ENCODE measurements at regions not wholly inside any gene's neighbourhood (a gene's known extent, or its start where the extent isn't known, plus 50 kb on each side); places are given as distances from the start of the nearest gene placed in this dataset.

GRCh38 chr7:13414661-13415107 is 574.8 kb downstream of the ETV1 start:
- TF ChIP-seq PPARA (CRISPR knock-in tag; IDR thresholded peaks at IDR 0.05; ENCODE audit: borderline replicate concordance) (no peak), RARB (CRISPR knock-in tag; IDR thresholded peaks at IDR 0.05) (no peak), OSR1 (CRISPR knock-in tag; IDR thresholded peaks at IDR 0.05) (no peak), CSDC2 (CRISPR knock-in tag; IDR thresholded peaks at IDR 0.05) (no peak), ARNTL (CRISPR knock-in tag; IDR thresholded peaks at IDR 0.05; ENCODE audit: borderline replicate concordance, low read depth) (no peak), POU6F1 (CRISPR knock-in tag; IDR thresholded peaks at IDR 0.05; ENCODE audit: borderline replicate concordance, low read depth) (no peak), BACH2 (CRISPR knock-in tag; IDR thresholded peaks at IDR 0.05; ENCODE audit: borderline replicate concordance) (no peak), ISL1 (CRISPR knock-in tag; IDR thresholded peaks at IDR 0.05) (no peak)
- peak; percentile 80 for ATAC-seq

GRCh38 chr7:13416071-13416470 is 573.4 kb downstream of the ETV1 start:
- no peak for ATAC-seq
- no peak for TF ChIP-seq PPARA (CRISPR knock-in tag; IDR thresholded peaks at IDR 0.05; ENCODE audit: borderline replicate concordance)
- no peak for TF ChIP-seq TOX (CRISPR knock-in tag; IDR thresholded peaks at IDR 0.05; ENCODE audit: borderline replicate concordance)
- no peak for TF ChIP-seq ZFP30 (CRISPR knock-in tag; IDR thresholded peaks at IDR 0.05)
- TF ChIP-seq ZC3H10 (CRISPR knock-in tag; IDR thresholded peaks at IDR 0.05) = no peak
- no peak for TF ChIP-seq ZNF8 (CRISPR knock-in tag; IDR thresholded peaks at IDR 0.05)
- no peak for TF ChIP-seq ZNF565 (CRISPR knock-in tag; conservative IDR thresholded peaks at IDR 0.05; ENCODE audit: low read depth)
- no peak for TF ChIP-seq ARNTL (CRISPR knock-in tag; IDR thresholded peaks at IDR 0.05; ENCODE audit: borderline replicate concordance, low read depth)
- TF ChIP-seq ZFP3 (CRISPR knock-in tag; IDR thresholded peaks at IDR 0.05) = no peak

- no peak for ATAC-seq
- no peak for TF ChIP-seq TCF4 (CRISPR knock-in tag; IDR thresholded peaks at IDR 0.05; ENCODE audit: borderline replicate concordance)
- TF ChIP-seq BACH2 (CRISPR knock-in tag; IDR thresholded peaks at IDR 0.05; ENCODE audit: borderline replicate concordance) = no peak
- TF ChIP-seq ESRRG (CRISPR knock-in tag; IDR thresholded peaks at IDR 0.05) = no peak
- no peak for TF ChIP-seq CSDC2 (CRISPR knock-in tag; IDR thresholded peaks at IDR 0.05)
- TF ChIP-seq SNAI2 (CRISPR knock-in tag; IDR thresholded peaks at IDR 0.05) = no peak
- no peak for TF ChIP-seq ZNF565 (CRISPR knock-in tag; conservative IDR thresholded peaks at IDR 0.05; ENCODE audit: low read depth)
- TF ChIP-seq OSR1 (CRISPR knock-in tag; IDR thresholded peaks at IDR 0.05) = no peak
- no peak for TF ChIP-seq ZFP3 (CRISPR knock-in tag; IDR thresholded peaks at IDR 0.05)
- no peak for TF ChIP-seq CSRNP3 (CRISPR knock-in tag; IDR thresholded peaks at IDR 0.05)
- no peak for TF ChIP-seq PATZ1 (CRISPR knock-in tag; IDR thresholded peaks at IDR 0.05; ENCODE audit: borderline replicate concordance)
- no peak for TF ChIP-seq ZC3H10 (CRISPR knock-in tag; IDR thresholded peaks at IDR 0.05)
- no peak for TF ChIP-seq GLIS3 (CRISPR knock-in tag; IDR thresholded peaks at IDR 0.05)
- TF ChIP-seq TOX (CRISPR knock-in tag; IDR thresholded peaks at IDR 0.05; ENCODE audit: borderline replicate concordance) = no peak
- TF ChIP-seq PPARA (CRISPR knock-in tag; IDR thresholded peaks at IDR 0.05; ENCODE audit: borderline replicate concordance) = no peak
- no peak for TF ChIP-seq TSHZ2 (CRISPR knock-in tag; IDR thresholded peaks at IDR 0.05)
- TF ChIP-seq ARNTL (CRISPR knock-in tag; IDR thresholded peaks at IDR 0.05; ENCODE audit: borderline replicate concordance, low read depth) = no peak
- no peak for TF ChIP-seq RARB (CRISPR knock-in tag; IDR thresholded peaks at IDR 0.05)
Observed at GRCh38 chr7:13416544-13416943, 572.9 kb downstream of the ETV1 start.

All from SK-N-SH treated with all-trans-retinoic acid at 6 μM for 48 hours (cell line).